ENCODE measurements at regions not wholly inside any gene's neighbourhood (a gene's known extent, or its start where the extent isn't known, plus 50 kb on each side); places are given as distances from the start of the nearest gene placed in this dataset.

GRCh38 chr10:3951993-3952392, 167.0 kb upstream of the KLF6 start:
- DNase-seq (ENCODE audit: low read depth in 2 of 3, low spot score in 1 of 3) = no peak

DNA sequence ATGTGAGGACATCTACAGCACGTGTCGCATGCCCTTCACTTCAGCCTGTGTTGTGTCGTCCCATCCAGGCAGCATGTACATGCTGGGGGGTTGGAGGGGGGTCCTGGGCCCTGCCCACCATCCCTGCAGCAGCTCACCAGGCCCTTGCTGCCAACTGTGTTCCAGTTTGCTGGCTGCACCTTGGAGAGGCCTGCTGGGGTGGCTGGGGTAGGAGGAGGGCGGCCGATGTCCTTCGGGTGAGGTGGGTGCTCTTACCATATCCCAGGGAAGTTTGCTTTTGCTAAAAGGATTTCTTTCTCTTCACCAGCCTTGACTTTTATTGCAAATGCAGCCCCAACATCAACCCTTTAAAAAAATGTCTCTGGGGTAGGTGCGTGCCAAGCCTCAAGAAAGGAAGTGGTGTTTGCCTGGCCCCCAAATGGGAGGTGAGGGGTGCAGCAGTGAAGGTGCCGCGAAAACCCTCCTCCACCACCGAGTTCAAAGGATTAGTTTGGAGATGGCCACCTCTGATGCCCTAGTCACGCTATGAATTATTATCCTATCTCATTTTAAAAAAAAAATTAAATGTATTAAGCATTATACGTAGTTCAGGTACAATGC, 165.8 kb upstream of the KLF6 start:
- no peak for DNase-seq (ENCODE audit: low read depth in 2 of 3, low spot score in 1 of 3)

DNA sequence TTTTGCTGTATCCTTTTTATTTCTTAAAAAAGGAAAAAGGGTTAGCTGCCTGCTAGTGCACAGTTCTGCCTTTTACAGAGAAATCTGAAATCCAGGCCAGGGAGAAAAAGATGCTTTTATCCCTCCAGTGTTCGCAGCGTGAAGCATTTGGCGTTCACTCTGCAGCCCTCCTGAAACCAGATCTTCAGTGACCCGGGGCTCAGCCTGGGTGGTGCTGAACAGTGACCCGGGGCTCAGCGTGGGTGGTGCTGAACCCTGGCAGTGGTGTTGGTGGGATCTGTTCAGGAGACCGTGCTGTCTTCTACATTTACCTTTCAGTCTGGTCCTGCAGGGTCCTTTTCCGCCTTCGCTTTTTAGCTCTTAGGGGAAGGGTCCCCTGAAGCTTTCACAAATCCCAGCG, 164.7 kb upstream of the KLF6 start:
- no peak for DNase-seq (ENCODE audit: low read depth in 2 of 3, low spot score in 1 of 3)

DNA sequence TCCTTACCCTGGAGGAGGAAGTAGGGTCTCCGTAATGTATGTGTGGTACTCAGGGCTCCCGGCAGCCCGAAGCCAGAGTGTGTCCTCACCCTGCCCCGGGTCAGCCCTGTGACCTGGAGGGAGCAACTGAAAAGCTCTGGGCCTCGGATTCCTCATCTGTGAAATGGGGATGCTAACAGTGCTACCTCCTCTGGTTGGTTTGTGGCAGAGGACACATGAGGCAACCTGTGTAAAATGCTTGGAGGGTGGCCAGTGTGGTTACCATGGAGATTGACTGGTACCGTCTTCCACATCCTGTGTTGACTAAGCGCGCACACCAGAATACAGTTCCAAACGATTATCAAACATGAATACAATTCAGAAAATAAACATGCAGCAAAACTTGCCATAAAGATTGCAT, 163.8 kb upstream of the KLF6 start:
- DNase-seq (ENCODE audit: low read depth in 2 of 3, low spot score in 1 of 3) = peak; percentile 50 to 65 (median 58)

DNA sequence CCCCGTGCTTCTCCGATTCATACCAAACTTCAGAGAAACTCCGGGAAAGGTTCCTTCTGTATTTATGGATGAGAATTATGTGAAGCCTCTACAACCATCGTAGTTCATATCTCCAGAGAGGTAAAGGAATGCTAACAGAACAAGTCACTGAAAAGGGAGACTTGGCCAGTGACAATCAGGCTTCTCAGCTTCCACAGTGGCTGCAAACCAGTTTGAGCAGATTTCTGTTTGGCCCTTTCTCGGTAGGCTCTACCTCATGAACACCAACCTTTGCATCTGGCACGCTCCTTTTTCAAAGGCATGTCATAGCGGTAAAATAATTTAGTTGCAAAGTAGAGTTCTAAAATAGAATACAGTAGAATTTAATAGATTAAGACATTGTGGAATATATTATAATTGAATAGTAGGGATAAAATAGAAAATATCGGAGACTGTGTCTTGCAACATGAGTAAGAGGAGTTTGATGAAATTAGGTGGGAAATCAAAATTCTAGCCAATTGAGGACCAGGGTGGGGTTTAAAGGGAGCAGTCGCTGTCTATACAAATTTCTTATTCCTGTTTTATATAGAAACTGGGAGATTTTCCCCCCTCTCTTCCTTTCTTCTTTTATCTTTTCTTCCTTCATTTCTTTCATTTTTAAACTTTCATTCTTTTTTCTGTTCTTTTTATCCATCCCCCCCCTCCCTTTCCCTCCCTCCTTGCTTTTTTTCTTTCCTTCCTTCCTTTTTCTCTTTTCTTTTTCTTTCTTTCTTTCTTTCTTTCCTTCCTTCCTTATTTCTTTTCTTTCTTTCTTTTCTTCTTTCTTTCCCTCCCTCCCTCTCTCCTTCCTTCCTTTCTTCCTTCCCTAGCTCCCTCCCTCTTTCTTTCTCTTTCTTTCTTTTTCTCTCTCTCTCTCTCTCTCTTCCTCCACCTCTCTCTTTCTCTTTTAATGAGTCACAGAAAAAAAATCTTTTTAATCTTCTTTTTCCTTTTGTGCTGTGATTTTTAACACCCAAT, 161.5 kb upstream of the KLF6 start:
- DNase-seq (ENCODE audit: low read depth in 2 of 3, low spot score in 1 of 3) = no peak

- DNase-seq (ENCODE audit: low read depth in 2 of 3, low spot score in 1 of 3) = no peak
Measured at GRCh38 chr10:3945026-3945425, 160.0 kb upstream of the KLF6 start.

- no peak for DNase-seq (ENCODE audit: low read depth in 2 of 3, low spot score in 1 of 3)
Measured at GRCh38 chr10:3944591-3944990, 159.6 kb upstream of the KLF6 start.

GRCh38 chr10:3943695-3944257, 158.8 kb upstream of the KLF6 start:
- DNase-seq (ENCODE audit: low read depth in 2 of 3, low spot score in 1 of 3) = no peak

- no peak for DNase-seq (ENCODE audit: low read depth in 2 of 3, low spot score in 1 of 3)
Measured at GRCh38 chr10:3942937-3943489, 158.0 kb upstream of the KLF6 start.

DNA sequence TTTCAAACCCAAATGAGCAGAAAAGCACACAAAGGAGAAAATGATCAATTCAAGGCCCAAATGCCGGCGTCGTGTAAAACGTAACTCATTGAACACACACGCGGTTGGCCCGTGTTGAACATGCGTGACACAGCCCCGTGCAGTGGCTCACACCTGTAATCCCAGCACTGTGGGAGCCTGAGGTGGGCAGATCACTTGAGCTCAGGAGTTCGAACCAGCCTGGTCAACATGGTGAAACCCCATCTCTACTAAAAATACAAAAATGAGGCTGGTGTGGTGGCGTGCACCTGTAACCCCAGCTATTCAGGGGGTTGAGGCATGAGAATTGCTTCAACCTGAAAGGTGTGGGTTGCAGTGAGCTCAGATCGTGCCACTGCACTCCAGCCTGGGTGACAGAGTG, 156.7 kb upstream of the KLF6 start:
- no peak for DNase-seq (ENCODE audit: low read depth in 2 of 3, low spot score in 1 of 3)

DNA sequence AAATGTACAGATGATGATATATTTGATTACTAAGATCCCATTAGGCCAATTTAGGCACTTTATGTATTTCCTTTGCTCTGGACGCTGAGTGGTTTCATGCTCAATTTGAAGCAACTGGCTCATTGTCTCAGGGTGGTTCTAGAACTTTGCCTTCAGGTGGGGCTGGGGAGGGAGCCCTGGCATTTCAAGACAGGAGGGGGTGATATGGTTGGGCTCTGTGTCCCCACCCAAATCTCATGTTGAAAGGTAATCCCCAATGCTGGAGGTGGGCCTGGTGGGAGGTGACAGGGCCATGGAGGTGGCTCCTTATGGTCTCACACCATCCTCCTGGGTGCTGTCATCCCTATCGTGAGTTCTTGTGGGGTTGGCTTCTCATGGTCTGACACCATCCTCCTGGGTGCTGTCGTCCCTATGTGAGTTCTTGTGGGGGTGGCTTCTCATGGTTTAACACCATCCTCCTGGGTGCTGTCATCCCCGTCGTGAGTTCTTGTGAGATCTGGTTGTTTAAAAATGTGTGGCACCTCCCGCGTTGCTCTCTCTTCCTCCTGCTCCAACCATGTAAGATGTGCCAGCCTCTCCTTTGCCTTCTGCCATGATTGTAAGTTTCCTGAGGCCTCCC, 151.5 kb upstream of the KLF6 start:
- no peak for DNase-seq (ENCODE audit: low read depth in 2 of 3, low spot score in 1 of 3)

DNA sequence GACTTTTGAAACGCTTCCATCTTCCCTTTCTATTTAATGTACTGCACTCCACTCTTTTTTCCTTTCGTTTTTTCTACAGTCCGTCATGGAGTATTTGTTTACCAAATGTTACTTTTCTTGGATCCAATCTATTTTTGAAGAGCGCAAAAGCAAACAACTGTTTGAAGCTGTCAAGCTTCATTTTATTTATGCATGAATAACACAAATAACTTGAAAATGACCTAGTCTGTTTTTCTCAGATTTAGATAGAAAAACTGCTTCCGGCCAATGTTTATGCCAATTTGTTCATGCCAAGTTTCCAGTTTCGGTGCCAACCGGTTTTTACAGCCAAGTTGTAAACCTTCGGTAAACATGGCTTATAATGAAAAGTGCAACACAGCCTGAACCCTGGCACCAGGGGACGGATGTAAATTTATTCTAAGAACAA, 150.9 kb upstream of the KLF6 start:
- no peak for DNase-seq (ENCODE audit: low read depth in 2 of 3, low spot score in 1 of 3)

DNA sequence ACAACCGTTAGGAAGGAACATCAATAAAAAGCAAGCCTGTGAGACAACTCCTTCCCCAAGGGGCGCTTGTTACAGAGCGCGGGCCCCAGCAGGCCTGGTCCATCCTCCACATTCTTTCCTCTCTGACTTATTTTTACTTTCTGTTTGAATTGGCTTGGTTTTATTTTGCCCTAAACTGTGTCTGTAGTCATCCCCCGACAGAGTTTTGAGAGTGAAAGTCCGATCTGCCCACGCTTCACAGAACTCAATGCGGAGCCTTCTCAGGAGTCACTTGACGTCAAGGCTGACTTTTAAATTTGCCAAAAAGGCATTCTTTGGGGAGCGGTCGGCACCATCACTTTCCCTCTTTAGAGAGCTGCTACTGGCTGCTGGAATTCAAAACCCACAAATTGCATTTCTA, 150.1 kb upstream of the KLF6 start:
- peak; percentile 73 to 80 (median 75) for DNase-seq (ENCODE audit: low read depth in 2 of 3, low spot score in 1 of 3)

GRCh38 chr10:3933733-3934132, 148.7 kb upstream of the KLF6 start:
- no peak for DNase-seq (ENCODE audit: low read depth in 2 of 3, low spot score in 1 of 3)

GRCh38 chr10:3932597-3933375, 147.8 kb upstream of the KLF6 start:
- DNase-seq (ENCODE audit: low read depth in 2 of 3, low spot score in 1 of 3) = no peak

DNA sequence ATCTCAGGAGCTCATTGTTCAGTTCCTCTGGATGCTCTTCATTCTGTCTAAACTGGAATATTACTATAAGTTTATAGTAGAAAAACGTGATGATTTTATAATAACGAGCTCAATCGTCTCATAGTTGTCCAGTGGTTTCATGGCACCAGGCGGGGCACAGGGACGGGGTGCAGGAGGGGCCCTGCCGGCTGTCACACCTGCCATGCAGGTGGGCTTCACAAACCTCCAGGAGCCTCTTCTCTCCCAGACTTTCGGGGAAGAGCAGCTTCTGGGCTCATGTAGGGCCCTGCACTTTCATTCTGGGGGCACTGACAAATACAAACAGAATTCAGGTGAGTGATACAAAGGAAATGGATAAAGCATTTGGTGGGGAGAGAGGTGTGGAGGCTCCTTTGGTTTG, 146.9 kb upstream of the KLF6 start:
- no peak for DNase-seq (ENCODE audit: low read depth in 2 of 3, low spot score in 1 of 3)

GRCh38 chr10:3931224-3931623, 146.2 kb upstream of the KLF6 start:
- no peak for DNase-seq (ENCODE audit: low read depth in 2 of 3, low spot score in 1 of 3)

GRCh38 chr10:3928569-3928968, 143.6 kb upstream of the KLF6 start:
- DNase-seq (ENCODE audit: low read depth in 2 of 3, low spot score in 1 of 3) = no peak

- no peak for DNase-seq (ENCODE audit: low read depth in 2 of 3, low spot score in 1 of 3)
Measured at GRCh38 chr10:3928078-3928477, 143.1 kb upstream of the KLF6 start.

GRCh38 chr10:3926675-3927525, 141.9 kb upstream of the KLF6 start:
- no peak for DNase-seq (ENCODE audit: low read depth in 2 of 3, low spot score in 1 of 3)
